Upper lobe of left lung (tissue), 6 donors: ENCODE measurements at regions not wholly inside any gene's neighbourhood (a gene's known extent, or its start where the extent isn't known, plus 50 kb on each side); places are given as distances from the start of the nearest gene placed in this dataset.
A peak's percentile ranks its signal among the peaks of the same experiment; 100 is the strongest.

Experiments
- ATAC-seq, 2 donors: fragments of 200-7000 bp; cut with Tn5 transposase; one replicate each; pipeline ENCODE4 v1.9.1; 2022; ENCODE audit warnings: mild to moderate bottlenecking in 2 of 2, moderate library complexity in 2 of 2; ENCODE audit not compliant: low FRiP score in 2 of 2
- DNase-seq, 2 donors: peaks; one replicate each; pipeline ENCODE4 v3.0.0-alpha.2; 2019 to 2020
- H3K27ac ChIP-seq, 4 donors: fragments of 200-600 bp; sonication (generic); one replicate each; pipeline ENCODE4 v1.5.1; 2016 to 2019
- H3K27me3 ChIP-seq, 4 donors: fragments of 200-600 bp; sonication (generic); one replicate each; pipeline ENCODE4 v1.5.1; 2017 to 2019
- H3K36me3 ChIP-seq, 4 donors: fragments of 200-600 bp; sonication (generic); one replicate each; pipeline ENCODE4 v1.5.1; 2016 to 2019
- H3K4me1 ChIP-seq, 4 donors: fragments of 200-600 bp; sonication (generic); one replicate each; pipeline ENCODE4 v1.5.1; 2018 to 2019
- H3K4me3 ChIP-seq, 4 donors: fragments of 200-600 bp; sonication (generic); one replicate each; pipeline ENCODE4 v1.5.1; 2017 to 2019; ENCODE audit warnings: mild to moderate bottlenecking in 2 of 4, moderate library complexity in 1 of 4
- H3K9me3 ChIP-seq, 4 donors: fragments of 200-600 bp; sonication (generic); one replicate each; pipeline ENCODE4 v1.5.1; 2018 to 2019
- CTCF ChIP-seq, 6 experiments: fragments of 450-650 bp in 4 of 6; fragments of 200-600 bp in 2 of 6; sonication (generic) in 2 of 6; IDR thresholded peaks; one replicate each; pipeline ENCODE4 v1.5.1; 2016 to 2019; ENCODE audit warnings: antibody characterized with exemption in 6 of 6
- EP300 ChIP-seq, 4 donors: sonication (generic); formaldehyde crosslinking; IDR thresholded peaks; one replicate each; pipeline ENCODE4 v1.5.1; 2017; ENCODE audit warnings: antibody characterized with exemption in 4 of 4, control low read depth in 2 of 4
- POLR2A ChIP-seq, 4 donors: fragments of 450-650 bp; IDR thresholded peaks; one replicate each; pipeline ENCODE4 v1.5.1; 2016 to 2017; ENCODE audit warnings: antibody characterized with exemption in 4 of 4, mild to moderate bottlenecking in 2 of 4
- POLR2AphosphoS5 ChIP-seq, 2 donors: sonication (generic); formaldehyde crosslinking; IDR thresholded peaks; one replicate each; pipeline ENCODE4 v1.5.1; 2017; ENCODE audit warnings: antibody characterized with exemption in 2 of 2
- WGBS, 2 donors: methylation state at CpG; one replicate each; pipeline ENCODE4 v1.1.5; 2017 to 2018; 5-methylcytosine and 5-hydroxymethylcytosine counted together
- donor health status: DM: no; HTN: no; CAD: no; lungs with moderate emphysema.
- donor health status: DM: no; HTN: yes; CAD: no; lungs with severe emphysema.

DNA sequence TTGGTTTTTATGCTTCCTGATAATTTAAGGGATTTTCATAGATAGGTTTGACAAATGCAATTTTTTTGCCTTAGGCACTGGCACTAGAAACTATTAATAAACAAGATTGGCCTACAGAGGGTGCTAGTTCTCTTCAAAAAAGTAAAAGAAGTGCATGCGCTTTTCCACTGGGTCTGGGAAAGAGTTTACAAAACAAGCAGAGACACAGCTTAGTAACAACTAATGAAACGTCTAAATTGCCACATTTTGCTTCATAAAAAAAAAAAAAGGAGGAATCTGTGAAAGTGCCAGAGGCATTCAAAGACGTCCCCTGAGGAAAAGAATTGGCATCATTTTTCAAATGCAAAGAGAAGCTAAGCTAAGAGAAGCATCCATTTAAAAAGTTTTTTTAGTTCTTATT, 58.3 kb upstream of the EEA1 start:
- H3K4me1 ChIP-seq: peaks cover 7 to 15% (median 12%) of the 10 kb centered on the region in 4 donors
- no peak for TF ChIP-seq EP300 (IDR thresholded peaks at IDR 0.05)
- TF ChIP-seq CTCF (IDR thresholded peaks at IDR 0.05): peak; percentile 31 to 68 (median 58)
- peak overlapping the region; percentile 70 to 75 (median 73) for H3K27ac ChIP-seq
- H3K4me3 ChIP-seq: peak overlapping the region in 1 of 4 donors; percentile 14
- ATAC-seq: peak; percentile 86 to 95
- DNase-seq: no peak
- no peaks in the 10 kb centered on the region for H3K27me3 ChIP-seq
- WGBS, 2 donors: 3 to 9% methylated on average over 3 of the region's 3 CpGs
- no peaks in the 10 kb centered on the region for H3K9me3 ChIP-seq
- H3K36me3 ChIP-seq: no peaks in the 10 kb centered on the region

GRCh38 chr12:92987846-92988621, 58.9 kb upstream of the EEA1 start:
- Histone ChIP-seq H3K36me3 (no peaks in the 10 kb centered on the region), H3K4me3 (peak overlapping the region in 1 of 4 donors; percentile 14), H3K9me3 (no peaks in the 10 kb centered on the region), H3K27ac (peak overlapping the region; percentile 70 to 75 (median 73)), H3K4me1 (peaks cover 7 to 15% (median 12%) of the 10 kb centered on the region in 4 donors), H3K27me3 (no peaks in the 10 kb centered on the region)
- no peak for TF ChIP-seq EP300 (IDR thresholded peaks at IDR 0.05)
- TF ChIP-seq POLR2A (IDR thresholded peaks at IDR 0.05): peak in 1 of 4 donors; percentile 42
- no peak for TF ChIP-seq CTCF (IDR thresholded peaks at IDR 0.05)
- TF ChIP-seq POLR2AphosphoS5 (IDR thresholded peaks at IDR 0.05): no peak
- peak in 1 of 2 donors; percentile 54 for DNase-seq
- ATAC-seq: peak; percentile 63 to 91
- WGBS, 2 donors: 31 to 40% methylated on average over 4 of the region's 4 CpGs

- ATAC-seq (no peak), DNase-seq (no peak)
- WGBS, 2 donors: 20 to 23% methylated on average over 1 of the region's 1 CpG
- H3K27ac ChIP-seq: no peak overlapping the region
- no peak overlapping the region for H3K4me3 ChIP-seq
- H3K4me1 ChIP-seq: peaks cover 7 to 15% (median 12%) of the 10 kb centered on the region in 4 donors
- H3K27me3 ChIP-seq: no peaks in the 10 kb centered on the region
- TF ChIP-seq POLR2AphosphoS5 (IDR thresholded peaks at IDR 0.05) (no peak), POLR2A (IDR thresholded peaks at IDR 0.05) (no peak), EP300 (IDR thresholded peaks at IDR 0.05) (no peak), CTCF (IDR thresholded peaks at IDR 0.05) (no peak)
- no peaks in the 10 kb centered on the region for H3K9me3 ChIP-seq
- no peaks in the 10 kb centered on the region for H3K36me3 ChIP-seq
These were observed 59.6 kb upstream of the EEA1 start for GRCh38 chr12:92988622-92989130.

GRCh38 chr12:92989715-92990484, 60.8 kb upstream of the EEA1 start:
- H3K9me3 ChIP-seq: no peaks in the 10 kb centered on the region

More at GRCh38 chr12:92989715-92990484, 60.8 kb upstream of the EEA1 start:
- TF ChIP-seq EP300 (IDR thresholded peaks at IDR 0.05) (no peak), POLR2A (IDR thresholded peaks at IDR 0.05) (no peak), CTCF (IDR thresholded peaks at IDR 0.05) (no peak), POLR2AphosphoS5 (IDR thresholded peaks at IDR 0.05) (no peak)
- H3K4me1 ChIP-seq: peaks cover 7 to 15% (median 12%) of the 10 kb centered on the region in 4 donors
- H3K36me3 ChIP-seq: no peaks in the 10 kb centered on the region
- no peaks in the 10 kb centered on the region for H3K27me3 ChIP-seq
- WGBS, 2 donors: 75 to 83% methylated on average over 3 of the region's 3 CpGs
- DNase-seq (no peak), ATAC-seq (no peak)
- H3K4me3 ChIP-seq: no peak overlapping the region
- no peak overlapping the region for H3K27ac ChIP-seq
